Activated CD8-positive, alpha-beta T cell treated with anti-CD3 and anti-CD28 coated beads for 36 hours (primary cell): ENCODE measurements at regions not wholly inside any gene's neighbourhood (a gene's known extent, or its start where the extent isn't known, plus 50 kb on each side); places are given as distances from the start of the nearest gene placed in this dataset.

ENCODE experiments used
- ATAC-seq: fragments of 200-7000 bp; cut with Tn5 transposase; one replicate; pipeline ENCODE4 v1.10.0; 2021; ENCODE audit warnings: mild to moderate bottlenecking, moderate library complexity
- CTCF ChIA-PET: fragments of 350-600 bp; sonication (Branson Sonifier 250); formaldehyde crosslinking; loops from one replicate; lab custom pipeline; 2021; ENCODE audit warnings: antibody characterized with exemption; lab: Charles Lee
- POLR2A ChIA-PET: fragments of 350-600 bp; sonication (Branson Sonifier 250); formaldehyde crosslinking; loops from one replicate; lab custom pipeline; 2021; ENCODE audit warnings: antibody characterized with exemption; lab: Charles Lee
- DNase-seq: peaks from one replicate; pipeline ENCODE4 v3.0.0-alpha.2; 2020
- H3K27ac Mint-ChIP-seq: one replicate; pipeline ENCODE4 v1.8.0; 2021; ENCODE audit warnings: mild to moderate bottlenecking, mixed read lengths
- H3K27me3 Mint-ChIP-seq: one replicate; pipeline ENCODE4 v1.8.0; 2021; ENCODE audit warnings: mixed read lengths
- H3K36me3 Mint-ChIP-seq: one replicate; pipeline ENCODE4 v1.8.0; 2021; ENCODE audit warnings: low read depth, mixed read lengths
- H3K4me1 Mint-ChIP-seq: one replicate; pipeline ENCODE4 v1.8.0; 2021; ENCODE audit warnings: low read depth, mixed read lengths
- H3K4me3 Mint-ChIP-seq: one replicate; pipeline ENCODE4 v1.8.0; 2021; ENCODE audit warnings: mild to moderate bottlenecking, moderate library complexity, mixed read lengths
- H3K9me3 Mint-ChIP-seq: one replicate; pipeline ENCODE4 v1.8.0; 2021; ENCODE audit warnings: mixed read lengths
- intact Hi-C: fragments of 100-400 bp; cut with micrococcal nuclease; formaldehyde crosslinking; loops from one replicate; pipeline ENCODE4 v1.10.0; 2022
- TF ChIP-seq, protein P1 (sequence below): fragments of 200-600 bp; IDR thresholded peaks from one replicate; pipeline ENCODE4 v1.8.0; 2022; ENCODE audit warnings: antibody characterized with exemption, mild to moderate bottlenecking

DNA sequence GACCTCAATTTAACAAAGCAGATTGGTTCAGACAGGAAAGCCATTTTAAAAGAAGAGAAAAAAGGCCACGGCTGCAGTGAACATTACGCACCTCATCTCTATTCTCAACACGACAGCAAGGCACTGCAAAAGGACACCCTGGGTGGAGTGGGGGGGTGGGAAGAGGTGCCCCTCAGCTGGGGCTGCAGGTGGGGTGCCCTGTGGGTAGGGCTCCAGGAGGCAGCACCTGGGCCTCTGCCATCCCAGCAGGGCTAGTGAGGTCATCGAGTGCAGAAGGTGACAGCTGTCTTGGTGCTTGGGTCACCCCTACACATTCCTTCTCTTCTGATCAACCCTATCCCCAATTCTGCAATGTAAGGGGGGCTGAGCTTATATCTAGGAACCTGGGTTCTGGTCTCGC lies 142.9 kb upstream of the PRMT8 start:
- POLR2A ChIA-PET, result no interaction called here
- Mint-ChIP-seq H3K9me3 (no peaks in the 10 kb centered on the region), H3K27me3 (peaks cover 9% of the 10 kb centered on the region), H3K4me3 (no peak overlapping the region), H3K36me3 (no peaks in the 10 kb centered on the region), H3K27ac (no peak overlapping the region), H3K4me1 (no peaks in the 10 kb centered on the region)
- DNase-seq (no peak), ATAC-seq (no peak)
- TF ChIP-seq, protein P1, sequence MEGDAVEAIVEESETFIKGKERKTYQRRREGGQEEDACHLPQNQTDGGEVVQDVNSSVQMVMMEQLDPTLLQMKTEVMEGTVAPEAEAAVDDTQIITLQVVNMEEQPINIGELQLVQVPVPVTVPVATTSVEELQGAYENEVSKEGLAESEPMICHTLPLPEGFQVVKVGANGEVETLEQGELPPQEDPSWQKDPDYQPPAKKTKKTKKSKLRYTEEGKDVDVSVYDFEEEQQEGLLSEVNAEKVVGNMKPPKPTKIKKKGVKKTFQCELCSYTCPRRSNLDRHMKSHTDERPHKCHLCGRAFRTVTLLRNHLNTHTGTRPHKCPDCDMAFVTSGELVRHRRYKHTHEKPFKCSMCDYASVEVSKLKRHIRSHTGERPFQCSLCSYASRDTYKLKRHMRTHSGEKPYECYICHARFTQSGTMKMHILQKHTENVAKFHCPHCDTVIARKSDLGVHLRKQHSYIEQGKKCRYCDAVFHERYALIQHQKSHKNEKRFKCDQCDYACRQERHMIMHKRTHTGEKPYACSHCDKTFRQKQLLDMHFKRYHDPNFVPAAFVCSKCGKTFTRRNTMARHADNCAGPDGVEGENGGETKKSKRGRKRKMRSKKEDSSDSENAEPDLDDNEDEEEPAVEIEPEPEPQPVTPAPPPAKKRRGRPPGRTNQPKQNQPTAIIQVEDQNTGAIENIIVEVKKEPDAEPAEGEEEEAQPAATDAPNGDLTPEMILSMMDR, result no peak
- intact Hi-C loops, result no loop called here
- CTCF ChIA-PET, result interaction anchor here (1.6 kb wide), 1 partner anchor 48 kb away, joined by 3 read pairs; no protein-coding TSS in a partner anchor

DNA sequence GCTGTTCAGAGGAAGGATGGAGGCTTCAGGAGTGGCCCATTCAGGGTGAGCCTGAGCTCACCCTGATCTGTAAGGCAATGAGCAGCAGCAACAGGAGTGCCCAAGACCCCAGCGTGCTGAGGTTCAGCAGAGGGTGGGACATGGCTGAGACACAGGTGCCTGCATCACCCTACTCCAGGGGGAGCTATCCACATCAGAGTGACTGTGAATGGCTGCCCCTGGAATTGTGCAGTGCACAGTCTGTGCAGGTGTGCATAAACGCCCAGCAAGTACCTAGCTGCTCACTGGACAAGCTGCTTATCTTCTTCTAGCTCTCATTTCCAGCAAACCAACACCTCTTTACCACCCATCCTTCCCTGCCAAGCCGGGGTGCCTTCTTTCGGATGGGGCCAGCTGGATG lies 140.6 kb upstream of the PRMT8 start:
- Mint-ChIP-seq H3K27me3 (peaks cover 4% of the 10 kb centered on the region), H3K4me3 (no peak overlapping the region), H3K4me1 (no peaks in the 10 kb centered on the region), H3K36me3 (no peaks in the 10 kb centered on the region), H3K9me3 (no peaks in the 10 kb centered on the region), H3K27ac (no peak overlapping the region)
- CTCF ChIA-PET, result interaction anchor here (2.2 kb wide), 1 partner anchor 50 kb away, joined by 6 read pairs; no protein-coding TSS in a partner anchor
- intact Hi-C loops, result no loop called here
- DNase-seq, result no peak
- no peak for ATAC-seq
- POLR2A ChIA-PET, result interaction anchor here (1.3 kb wide), 1 partner anchor 14 kb away, joined by 3 read pairs; no protein-coding TSS in a partner anchor
- TF ChIP-seq, protein P1, result no peak

DNA sequence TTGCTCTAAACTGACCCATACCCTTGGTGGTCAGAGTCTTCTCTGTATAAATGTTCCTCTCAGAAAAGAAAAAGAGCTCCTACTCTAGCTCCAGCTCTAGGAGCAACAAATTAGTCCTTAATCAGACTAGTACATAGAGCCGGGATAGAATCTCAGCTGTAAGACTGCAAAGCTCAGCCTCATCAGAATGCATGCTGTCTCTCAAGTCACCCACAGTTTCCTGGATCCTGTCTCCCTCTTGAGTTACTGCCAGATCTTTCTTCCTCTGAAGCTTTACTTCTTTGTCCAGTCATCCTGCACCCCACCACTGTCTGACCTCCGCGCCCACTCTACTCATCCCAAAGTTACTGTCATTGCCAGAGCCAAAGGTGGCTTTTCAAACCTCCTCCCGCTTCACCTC lies 139.3 kb upstream of the PRMT8 start:
- TF ChIP-seq, protein P1, result no peak
- peaks cover 2% of the 10 kb centered on the region for H3K27me3 Mint-ChIP-seq
- intact Hi-C loops, result no loop called here
- H3K36me3 Mint-ChIP-seq, result no peaks in the 10 kb centered on the region
- H3K4me3 Mint-ChIP-seq, result no peak overlapping the region
- no peaks in the 10 kb centered on the region for H3K4me1 Mint-ChIP-seq
- CTCF ChIA-PET, result interaction anchor here (1.1 to 1.2 kb wide), 2 partner anchors 51 to 76 kb away, joined by 4 to 10 read pairs; no protein-coding TSS in a partner anchor
- POLR2A ChIA-PET, result interaction anchor here (1.3 kb wide), 1 partner anchor 13 kb away, joined by 3 read pairs; no protein-coding TSS in a partner anchor
- DNase-seq (no peak), ATAC-seq (no peak)
- H3K9me3 Mint-ChIP-seq, result no peaks in the 10 kb centered on the region
- H3K27ac Mint-ChIP-seq, result no peak overlapping the region

DNA sequence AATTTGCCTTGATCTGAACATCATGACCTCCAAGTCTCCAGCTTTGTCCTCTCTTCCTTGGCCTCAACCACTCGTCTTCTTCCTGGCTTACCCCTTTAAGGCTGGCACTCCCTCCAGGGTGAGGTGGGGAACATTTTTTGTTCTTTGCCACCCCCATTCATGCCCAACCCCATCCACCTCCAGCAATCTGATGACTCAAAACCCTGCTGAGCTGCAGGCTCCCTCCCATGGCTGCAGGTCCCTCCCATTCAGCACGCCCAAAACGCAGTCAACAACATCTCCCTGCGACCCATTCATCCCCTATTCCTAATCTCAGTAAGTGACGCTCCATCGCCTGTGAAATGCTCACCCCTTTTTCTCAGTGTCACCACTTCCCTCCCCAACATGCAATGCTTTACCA lies 138.8 kb upstream of the PRMT8 start:
- H3K27me3 Mint-ChIP-seq, result peaks cover 2% of the 10 kb centered on the region
- H3K9me3 Mint-ChIP-seq, result no peaks in the 10 kb centered on the region
- no peaks in the 10 kb centered on the region for H3K4me1 Mint-ChIP-seq
- TF ChIP-seq, protein P1, result no peak
- no peak for ATAC-seq
- no peaks in the 10 kb centered on the region for H3K36me3 Mint-ChIP-seq
- H3K27ac Mint-ChIP-seq, result no peak overlapping the region
- CTCF ChIA-PET, result interaction anchor here (1.1 to 1.2 kb wide), 2 partner anchors 52 to 77 kb away, joined by 4 to 10 read pairs; no protein-coding TSS in a partner anchor
- no peak overlapping the region for H3K4me3 Mint-ChIP-seq
- POLR2A ChIA-PET, result no interaction called here
- intact Hi-C loops, result no loop called here
- no peak for DNase-seq

DNA sequence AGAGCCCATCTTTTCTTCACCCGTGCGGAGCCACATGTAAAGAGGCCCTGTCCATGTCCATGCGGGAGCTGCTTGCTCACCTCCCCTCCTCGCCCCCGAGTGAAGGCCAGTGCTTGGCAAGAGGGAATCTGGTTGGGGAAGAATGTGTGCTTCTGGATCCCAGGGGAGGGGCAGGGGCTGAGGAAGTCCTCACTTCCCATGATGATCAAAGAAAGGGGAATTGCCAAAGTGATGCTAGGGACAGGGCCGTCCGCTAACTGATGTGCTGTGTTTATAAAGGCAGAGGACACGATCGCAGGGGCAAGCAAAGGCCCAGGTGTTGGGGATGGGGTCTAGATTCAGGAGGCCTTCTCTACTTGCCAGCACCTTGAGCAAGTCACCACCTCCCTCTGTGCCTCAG lies 137.4 kb upstream of the PRMT8 start:
- H3K27me3 Mint-ChIP-seq, result peaks cover 2% of the 10 kb centered on the region
- no peaks in the 10 kb centered on the region for H3K4me1 Mint-ChIP-seq
- no peak overlapping the region for H3K27ac Mint-ChIP-seq
- CTCF ChIA-PET, result interaction anchor here (1.5 kb wide), 1 partner anchor 54 kb away, joined by 3 read pairs; no protein-coding TSS in a partner anchor
- TF ChIP-seq, protein P1, result no peak
- intact Hi-C loops, result no loop called here
- no peaks in the 10 kb centered on the region for H3K36me3 Mint-ChIP-seq
- H3K9me3 Mint-ChIP-seq, result no peaks in the 10 kb centered on the region
- ATAC-seq, result no peak
- POLR2A ChIA-PET, result no interaction called here
- DNase-seq, result no peak
- H3K4me3 Mint-ChIP-seq, result no peak overlapping the region
